Liver (tissue), 8 donors: ENCODE measurements at regions not wholly inside any gene's neighbourhood (a gene's known extent, or its start where the extent isn't known, plus 50 kb on each side); places are given as distances from the start of the nearest gene placed in this dataset.

Source experiments
- DNase-seq: peaks from one replicate; pipeline ENCODE4 v3.0.0-alpha.2; 2017; ENCODE audit warnings: low spot score
- H3K27ac ChIP-seq, 2 donors: one replicate each; pipeline ENCODE4 v1.7.0; 2013; ENCODE audit warnings: inconsistent platforms in 2 of 2, low read length in 2 of 2, control low read depth in 1 of 2, low read depth in 1 of 2, mild to moderate bottlenecking in 1 of 2
- H3K27me3 ChIP-seq, 4 donors: one replicate each; pipeline versions ENCODE4 v1.6.1 to v1.7.0; 2013; ENCODE audit warnings: low read length in 3 of 4, inconsistent platforms in 1 of 4, mild to moderate bottlenecking in 1 of 4, moderate library complexity in 1 of 4; ENCODE audit not compliant: control insufficient read depth in 4 of 4, insufficient read depth in 4 of 4
- H3K36me3 ChIP-seq, 4 donors: one replicate each; pipeline versions ENCODE4 v1.6.1 to v1.7.0; 2013; ENCODE audit warnings: low read length in 3 of 4, mild to moderate bottlenecking in 3 of 4, low read depth in 1 of 4, moderate library complexity in 1 of 4; ENCODE audit not compliant: control insufficient read depth in 4 of 4, insufficient read depth in 3 of 4
- H3K4me1 ChIP-seq, 4 donors: one replicate each; pipeline versions ENCODE4 v1.6.1 to v1.7.0; 2013; ENCODE audit warnings: low read length in 3 of 4, mild to moderate bottlenecking in 3 of 4, moderate library complexity in 1 of 4; ENCODE audit not compliant: control insufficient read depth in 4 of 4, insufficient read depth in 4 of 4
- H3K4me3 ChIP-seq, 3 donors: one replicate each; pipeline versions ENCODE4 v1.6.1 to v1.7.0; 2013; ENCODE audit warnings: low read length in 3 of 3, control low read depth in 1 of 3, low read depth in 1 of 3, mild to moderate bottlenecking in 1 of 3
- H3K9ac ChIP-seq, 2 donors: one replicate each; pipeline ENCODE4 v1.7.0; 2013; ENCODE audit warnings: low read length in 2 of 2, mild to moderate bottlenecking in 2 of 2, moderate library complexity in 2 of 2, control low read depth in 1 of 2, low read depth in 1 of 2
- H3K9me3 ChIP-seq, 4 donors: one replicate each; pipeline versions ENCODE4 v1.6.1 to v1.7.0; 2013; ENCODE audit warnings: low read length in 3 of 4; ENCODE audit not compliant: control insufficient read depth in 4 of 4
- CTCF ChIP-seq: fragments of 150-350 bp; IDR thresholded peaks from 2 replicates; pipeline ENCODE4 v1.5.1; 2017; ENCODE audit warnings: improper control_type of control experiment, low read depth, low read length; ENCODE audit not compliant: missing input control
- FOXA1 ChIP-seq: IDR thresholded peaks from 2 replicates; pipeline ENCODE4 v1.6.1; 2016; ENCODE audit warnings: antibody characterized with exemption
- GABPA ChIP-seq, 2 donors: IDR thresholded peaks in 1 of 2; conservative IDR thresholded peaks in 1 of 2; 2 replicates each; pipeline ENCODE4 v1.6.1; 2016; ENCODE audit warnings: antibody characterized with exemption in 2 of 2, mild to moderate bottlenecking in 1 of 2, moderate library complexity in 1 of 2
- HNF4A ChIP-seq, 2 donors: conservative IDR thresholded peaks; 2 replicates each; pipeline ENCODE4 v1.6.1; 2016; ENCODE audit warnings: antibody characterized with exemption in 2 of 2, mild to moderate bottlenecking in 2 of 2
- HNF4G ChIP-seq: IDR thresholded peaks from 2 replicates; pipeline ENCODE4 v1.6.1; 2016; ENCODE audit warnings: antibody characterized with exemption
- JUND ChIP-seq, 2 donors: IDR thresholded peaks; 2 replicates each; pipeline ENCODE4 v1.6.1; 2016; ENCODE audit warnings: antibody characterized with exemption in 2 of 2
- RAD21 ChIP-seq, 2 donors: IDR thresholded peaks; 2 replicates each; pipeline ENCODE4 v1.6.1; 2016; ENCODE audit warnings: antibody characterized with exemption in 2 of 2, mild to moderate bottlenecking in 2 of 2
- RXRA ChIP-seq, 2 donors: IDR thresholded peaks; 2 replicates each; pipeline ENCODE4 v1.6.1; 2017 to 2018; ENCODE audit warnings: antibody characterized with exemption in 2 of 2, mild to moderate bottlenecking in 1 of 2
- SP1 ChIP-seq: IDR thresholded peaks from 2 replicates; pipeline ENCODE4 v1.6.1; 2018; ENCODE audit warnings: antibody characterized with exemption, mild to moderate bottlenecking
- TAF1 ChIP-seq: conservative IDR thresholded peaks from 2 replicates; pipeline ENCODE4 v1.6.1; 2016; ENCODE audit warnings: antibody characterized with exemption, mild to moderate bottlenecking
- YY1 ChIP-seq: IDR thresholded peaks from 2 replicates; pipeline ENCODE4 v1.6.1; 2016; ENCODE audit warnings: antibody characterized with exemption, mild to moderate bottlenecking
- WGBS: extraction: QIAGEN DNeasy Blood & Tissue Kit; methylation state at CpG from one replicate; pipeline ENCODE4 v1.1.7; 2013; 5-methylcytosine and 5-hydroxymethylcytosine counted together
- TF ChIP-seq, protein P1 (sequence below): IDR thresholded peaks from 2 replicates; pipeline ENCODE4 v1.6.1; 2016; ENCODE audit warnings: antibody characterized with exemption
- TF ChIP-seq, protein P2 (sequence below): IDR thresholded peaks from 2 replicates; pipeline ENCODE4 v1.6.1; 2016; ENCODE audit warnings: antibody characterized with exemption, mild to moderate bottlenecking
- TF ChIP-seq, protein P3 (sequence below): IDR thresholded peaks from 2 replicates; pipeline ENCODE4 v1.6.1; 2016; ENCODE audit warnings: antibody characterized with exemption
- donor health status: healthy.
- donor health status: healthy.
- donor health status: healthy.
- donor health status: healthy.
- donor health status: healthy.

DNA sequence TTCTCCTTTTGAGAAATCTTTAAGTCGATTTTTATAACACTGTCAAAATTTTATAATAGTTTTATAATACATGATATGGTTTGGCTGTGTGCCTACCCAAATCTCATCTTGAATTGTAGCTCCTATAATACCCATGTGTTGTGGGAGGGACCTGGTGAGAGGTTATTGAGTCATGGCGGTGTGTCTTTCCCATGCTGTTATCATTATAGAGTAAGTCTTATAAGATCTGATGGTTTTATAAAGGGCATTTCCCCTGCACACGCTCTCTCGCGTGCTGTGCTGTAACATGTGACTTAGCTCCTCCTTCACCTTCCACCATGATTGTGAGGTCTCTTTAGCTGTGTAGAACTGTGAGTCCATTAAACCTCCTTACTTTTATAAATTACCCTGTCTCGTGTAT is 364.0 kb upstream of the SPANXN4 start:
- DNase-seq: no peak
- no peaks in the 10 kb centered on the region for H3K36me3 ChIP-seq
- no peak overlapping the region for H3K9ac ChIP-seq
- TF ChIP-seq GABPA (IDR thresholded peaks at IDR 0.05 in 1 of 2, conservative IDR thresholded peaks at IDR 0.05 in 1 of 2) (no peak), YY1 (no peak), TAF1 (no peak), FOXA1 (no peak), SP1 (no peak), HNF4A (conservative IDR thresholded peaks at IDR 0.05) (no peak), RAD21 (IDR thresholded peaks at IDR 0.05) (no peak), HNF4G (no peak), CTCF (no peak), RXRA (IDR thresholded peaks at IDR 0.05) (no peak)
- TF ChIP-seq, protein P1, sequence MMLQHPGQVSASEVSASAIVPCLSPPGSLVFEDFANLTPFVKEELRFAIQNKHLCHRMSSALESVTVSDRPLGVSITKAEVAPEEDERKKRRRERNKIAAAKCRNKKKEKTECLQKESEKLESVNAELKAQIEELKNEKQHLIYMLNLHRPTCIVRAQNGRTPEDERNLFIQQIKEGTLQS: no peak
- TF ChIP-seq, protein P2, sequence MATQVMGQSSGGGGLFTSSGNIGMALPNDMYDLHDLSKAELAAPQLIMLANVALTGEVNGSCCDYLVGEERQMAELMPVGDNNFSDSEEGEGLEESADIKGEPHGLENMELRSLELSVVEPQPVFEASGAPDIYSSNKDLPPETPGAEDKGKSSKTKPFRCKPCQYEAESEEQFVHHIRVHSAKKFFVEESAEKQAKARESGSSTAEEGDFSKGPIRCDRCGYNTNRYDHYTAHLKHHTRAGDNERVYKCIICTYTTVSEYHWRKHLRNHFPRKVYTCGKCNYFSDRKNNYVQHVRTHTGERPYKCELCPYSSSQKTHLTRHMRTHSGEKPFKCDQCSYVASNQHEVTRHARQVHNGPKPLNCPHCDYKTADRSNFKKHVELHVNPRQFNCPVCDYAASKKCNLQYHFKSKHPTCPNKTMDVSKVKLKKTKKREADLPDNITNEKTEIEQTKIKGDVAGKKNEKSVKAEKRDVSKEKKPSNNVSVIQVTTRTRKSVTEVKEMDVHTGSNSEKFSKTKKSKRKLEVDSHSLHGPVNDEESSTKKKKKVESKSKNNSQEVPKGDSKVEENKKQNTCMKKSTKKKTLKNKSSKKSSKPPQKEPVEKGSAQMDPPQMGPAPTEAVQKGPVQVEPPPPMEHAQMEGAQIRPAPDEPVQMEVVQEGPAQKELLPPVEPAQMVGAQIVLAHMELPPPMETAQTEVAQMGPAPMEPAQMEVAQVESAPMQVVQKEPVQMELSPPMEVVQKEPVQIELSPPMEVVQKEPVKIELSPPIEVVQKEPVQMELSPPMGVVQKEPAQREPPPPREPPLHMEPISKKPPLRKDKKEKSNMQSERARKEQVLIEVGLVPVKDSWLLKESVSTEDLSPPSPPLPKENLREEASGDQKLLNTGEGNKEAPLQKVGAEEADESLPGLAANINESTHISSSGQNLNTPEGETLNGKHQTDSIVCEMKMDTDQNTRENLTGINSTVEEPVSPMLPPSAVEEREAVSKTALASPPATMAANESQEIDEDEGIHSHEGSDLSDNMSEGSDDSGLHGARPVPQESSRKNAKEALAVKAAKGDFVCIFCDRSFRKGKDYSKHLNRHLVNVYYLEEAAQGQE: no peak
- TF ChIP-seq, protein P3, sequence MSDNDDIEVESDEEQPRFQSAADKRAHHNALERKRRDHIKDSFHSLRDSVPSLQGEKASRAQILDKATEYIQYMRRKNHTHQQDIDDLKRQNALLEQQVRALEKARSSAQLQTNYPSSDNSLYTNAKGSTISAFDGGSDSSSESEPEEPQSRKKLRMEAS: no peak
- H3K4me1 ChIP-seq: peaks cover 1 to 16% (median 13%) of the 10 kb centered on the region in 4 donors
- H3K27me3 ChIP-seq: no peaks in the 10 kb centered on the region
- H3K27ac ChIP-seq: no peak overlapping the region
- 88% methylated on average over 6 of the region's 6 CpGs for WGBS
- H3K9me3 ChIP-seq: no peaks in the 10 kb centered on the region
- H3K4me3 ChIP-seq: no peak overlapping the region

DNA sequence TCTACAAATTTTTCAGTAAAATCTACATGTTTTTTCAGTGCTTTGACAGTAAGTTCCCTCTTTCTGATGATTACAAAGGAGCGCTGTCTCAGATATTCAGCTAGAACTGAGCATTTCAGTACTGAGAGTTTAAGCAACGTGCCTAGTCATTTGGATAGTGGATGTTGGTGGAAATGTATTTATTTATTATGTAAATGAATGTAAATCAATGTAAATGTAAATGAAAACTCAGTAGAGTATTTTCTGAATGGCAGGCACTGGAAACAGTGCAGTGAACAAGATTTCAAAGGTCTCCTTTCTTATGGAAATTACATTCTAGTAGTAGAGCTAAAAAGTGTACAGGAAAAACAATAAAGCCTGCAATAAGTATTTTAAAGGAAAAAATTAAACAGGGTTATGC is 370.2 kb upstream of the SPANXN4 start:
- Histone ChIP-seq H3K4me1 (no peaks in the 10 kb centered on the region), H3K9me3 (no peaks in the 10 kb centered on the region), H3K36me3 (no peaks in the 10 kb centered on the region), H3K9ac (no peak overlapping the region), H3K27ac (no peak overlapping the region), H3K4me3 (no peak overlapping the region), H3K27me3 (peaks cover 0 to 1% (median 0%) of the 10 kb centered on the region in 4 donors)
- no peak for DNase-seq
- WGBS: 74% methylated on average over 2 of the region's 2 CpGs
- TF ChIP-seq SP1 (no peak), HNF4G (no peak)

DNA sequence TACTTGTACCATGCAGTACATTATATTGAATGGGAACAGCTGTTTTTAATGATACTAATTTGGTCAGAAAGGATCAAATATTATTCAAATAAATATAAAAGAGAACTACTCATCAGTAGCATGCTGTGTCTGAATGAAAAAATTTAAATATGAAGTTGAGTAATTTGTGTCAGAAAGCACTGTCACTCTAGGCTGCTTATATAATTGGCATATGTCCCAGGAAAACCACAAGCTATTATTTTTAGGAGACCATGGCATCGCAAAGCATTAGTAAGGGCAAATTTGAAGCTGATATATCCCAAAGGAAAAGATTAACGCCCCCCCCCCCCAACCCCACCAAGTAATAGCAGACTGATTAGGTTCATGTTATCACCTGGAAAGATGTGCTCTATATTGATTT is 388.5 kb upstream of the SPANXN4 start:
- no peak overlapping the region for H3K27ac ChIP-seq
- H3K4me1 ChIP-seq: no peaks in the 10 kb centered on the region
- H3K9ac ChIP-seq: no peak overlapping the region
- H3K27me3 ChIP-seq: no peaks in the 10 kb centered on the region
- no peak for DNase-seq
- H3K4me3 ChIP-seq: no peak overlapping the region
- H3K9me3 ChIP-seq: peaks cover 0 to 3% (median 0%) of the 10 kb centered on the region in 4 donors
- WGBS: 54% methylated on average over 2 of the region's 2 CpGs
- TF ChIP-seq JUND (IDR thresholded peaks at IDR 0.05) (no peak), HNF4G (no peak)
- H3K36me3 ChIP-seq: no peaks in the 10 kb centered on the region
